CD4-positive, alpha-beta T cell (primary cell): ENCODE measurements at regions not wholly inside any gene's neighbourhood (a gene's known extent, or its start where the extent isn't known, plus 50 kb on each side); places are given as distances from the start of the nearest gene placed in this dataset.

ENCODE experiments used
- ATAC-seq: fragments of 200-7000 bp; cut with Tn5 transposase; one replicate; pipeline ENCODE4 v1.10.0; 2022; ENCODE audit warnings: mild to moderate bottlenecking; ENCODE audit not compliant: poor library complexity
- CTCF ChIA-PET: fragments of 350-600 bp; sonication (Branson Sonifier 250); formaldehyde crosslinking; loops from one replicate; lab custom pipeline; 2021; ENCODE audit warnings: antibody characterized with exemption, inconsistent platforms; lab: Charles Lee
- POLR2A ChIA-PET: fragments of 350-600 bp; sonication (Branson Sonifier 250); formaldehyde crosslinking; loops from one replicate; lab custom pipeline; 2021; ENCODE audit warnings: antibody characterized with exemption, inconsistent platforms; lab: Charles Lee
- DNase-seq, 14 experiments: peaks; one replicate each; pipeline ENCODE4 v3.0.0-alpha.2; 2013 to 2020; ENCODE audit warnings: mixed read lengths in 2 of 14
- H3K27ac ChIP-seq, 2 donors: one replicate each; pipeline versions ENCODE4 v1.5.1 to v1.7.0; 2013; ENCODE audit warnings: low read length in 2 of 2, low read depth in 1 of 2, mild to moderate bottlenecking in 1 of 2
- H3K27me3 ChIP-seq, 2 experiments: 1 replicate in 1 of 2; 2 replicates in 1 of 2; pipeline versions ENCODE4 v1.6.1 to v1.7.0; 2013; ENCODE audit warnings: low read length in 2 of 2, control low read depth in 1 of 2, mild to moderate bottlenecking in 1 of 2, moderate library complexity in 1 of 2; ENCODE audit not compliant: insufficient read depth in 2 of 2, control insufficient read depth in 1 of 2
- H3K36me3 ChIP-seq: one replicate; pipeline ENCODE4 v1.6.1; 2013; ENCODE audit warnings: low read length, control low read depth; ENCODE audit not compliant: insufficient read depth
- H3K4me1 ChIP-seq: one replicate; pipeline ENCODE4 v1.6.1; 2013; ENCODE audit warnings: low read length, control low read depth; ENCODE audit not compliant: insufficient read depth
- H3K4me3 ChIP-seq: one replicate; pipeline ENCODE4 v1.5.1; 2013; ENCODE audit warnings: mild to moderate bottlenecking, low read length, moderate library complexity
- H3K9me3 ChIP-seq, 2 experiments: 1 replicate in 1 of 2; 2 replicates in 1 of 2; pipeline versions ENCODE4 v1.6.1 to v1.7.0; 2013; ENCODE audit warnings: low read length in 2 of 2, mild to moderate bottlenecking in 2 of 2, control low read depth in 1 of 2, moderate library complexity in 1 of 2; ENCODE audit not compliant: control insufficient read depth in 1 of 2, insufficient read depth in 1 of 2
- H3K27ac Mint-ChIP-seq: one replicate; pipeline ENCODE4 v1.8.0; 2020; ENCODE audit warnings: mixed read lengths
- H3K27me3 Mint-ChIP-seq: one replicate; pipeline ENCODE4 v1.8.0; 2021; ENCODE audit warnings: mixed read lengths
- H3K36me3 Mint-ChIP-seq: one replicate; pipeline ENCODE4 v1.8.0; 2021; ENCODE audit warnings: low read depth, mixed read lengths
- H3K4me1 Mint-ChIP-seq: one replicate; pipeline ENCODE4 v1.8.0; 2021; ENCODE audit warnings: low read depth, mixed read lengths
- H3K4me3 Mint-ChIP-seq: one replicate; pipeline ENCODE4 v1.8.0; 2020; ENCODE audit warnings: mild to moderate bottlenecking, mixed read lengths
- H3K9me3 Mint-ChIP-seq: one replicate; pipeline ENCODE4 v1.8.0; 2020; ENCODE audit warnings: mixed read lengths
- CTCF ChIP-seq: fragments of 200-600 bp; IDR thresholded peaks from one replicate; pipeline ENCODE4 v1.8.0; 2022; ENCODE audit warnings: antibody characterized with exemption, mild to moderate bottlenecking
- intact Hi-C, 2 experiments: fragments of 100-400 bp; cut with DNase I in 1 of 2; cut with micrococcal nuclease in 1 of 2; formaldehyde crosslinking; loops; one replicate each; pipeline versions ENCODE4 v1.15.1 to v1.9.0; 2023 to 2025; cut with DNase I, micrococcal nuclease

- POLR2A ChIA-PET: no interaction called here
- Mint-ChIP-seq H3K4me3 (no peak overlapping the region), H3K9me3 (peaks cover 10% of the 10 kb centered on the region), H3K4me1 (no peaks in the 10 kb centered on the region), H3K36me3 (no peaks in the 10 kb centered on the region), H3K27me3 (peaks cover 5% of the 10 kb centered on the region), H3K27ac (no peak overlapping the region)
- no peak for TF ChIP-seq CTCF
- CTCF ChIA-PET: no interaction called here
- Histone ChIP-seq H3K27me3 (no peaks in the 10 kb centered on the region), H3K9me3 (no peaks in the 10 kb centered on the region), H3K36me3 (no peaks in the 10 kb centered on the region), H3K4me1 (no peaks in the 10 kb centered on the region), H3K4me3 (no peak overlapping the region), H3K27ac (no peak overlapping the region)
- DNase-seq (no peak), ATAC-seq (no peak)
- intact Hi-C loops: no loop called here
Measured at GRCh38 chr10:112883360-112884178, 66.5 kb upstream of the TCF7L2 start.

GRCh38 chr10:112884179-112884504, 65.9 kb upstream of the TCF7L2 start:
- no peak overlapping the region for H3K4me3 Mint-ChIP-seq

GRCh38 chr10:112886463-112886862, 63.6 kb upstream of the TCF7L2 start:
- Mint-ChIP-seq H3K4me3 (no peak overlapping the region), H3K9me3 (peaks cover 10% of the 10 kb centered on the region), H3K4me1 (no peaks in the 10 kb centered on the region), H3K36me3 (no peaks in the 10 kb centered on the region), H3K27ac (no peak overlapping the region), H3K27me3 (peaks cover 5% of the 10 kb centered on the region)
- no peak overlapping the region for H3K27ac ChIP-seq
- no peaks in the 10 kb centered on the region for H3K9me3 ChIP-seq
- POLR2A ChIA-PET: no interaction called here
- CTCF ChIA-PET: no interaction called here
- DNase-seq: no peak
- H3K27me3 ChIP-seq: no peaks in the 10 kb centered on the region
- intact Hi-C loops: no loop called here
- no peaks in the 10 kb centered on the region for H3K4me1 ChIP-seq
- no peak for TF ChIP-seq CTCF
- no peak for ATAC-seq
- H3K36me3 ChIP-seq: no peaks in the 10 kb centered on the region
- no peak overlapping the region for H3K4me3 ChIP-seq

More at GRCh38 chr10:112884179-112884504, 65.9 kb upstream of the TCF7L2 start:
- H3K27ac ChIP-seq: no peak overlapping the region
- POLR2A ChIA-PET: no interaction called here
- Mint-ChIP-seq H3K4me1 (no peaks in the 10 kb centered on the region), H3K27me3 (peaks cover 5% of the 10 kb centered on the region), H3K27ac (no peak overlapping the region), H3K36me3 (no peaks in the 10 kb centered on the region), H3K9me3 (peaks cover 10% of the 10 kb centered on the region)
- CTCF ChIA-PET: no interaction called here
- no peak for TF ChIP-seq CTCF
- no peak overlapping the region for H3K4me3 ChIP-seq
- H3K36me3 ChIP-seq: no peaks in the 10 kb centered on the region
- H3K4me1 ChIP-seq: no peaks in the 10 kb centered on the region
- no peaks in the 10 kb centered on the region for H3K27me3 ChIP-seq
- DNase-seq (no peak), ATAC-seq (no peak)
- intact Hi-C loops: no loop called here
- no peaks in the 10 kb centered on the region for H3K9me3 ChIP-seq
